ENCODE measurements at regions not wholly inside any gene's neighbourhood (a gene's known extent, or its start where the extent isn't known, plus 50 kb on each side); places are given as distances from the start of the nearest gene placed in this dataset.

- TF ChIP-seq ARNTL (CRISPR knock-in tag; IDR thresholded peaks at IDR 0.05; ENCODE audit: borderline replicate concordance, low read depth): no peak
Observed at GRCh38 chr10:45071043-45071813, 70.5 kb downstream of the ZNF22 start (continued).

GRCh38 chr10:45075216-45075615, 74.5 kb downstream of the ZNF22 start:
- TF ChIP-seq TSHZ2 (CRISPR knock-in tag; IDR thresholded peaks at IDR 0.05): no peak
- no peak for TF ChIP-seq PATZ1 (CRISPR knock-in tag; IDR thresholded peaks at IDR 0.05; ENCODE audit: borderline replicate concordance)
- TF ChIP-seq ISL1 (CRISPR knock-in tag; IDR thresholded peaks at IDR 0.05): no peak
- TF ChIP-seq RARB (CRISPR knock-in tag; IDR thresholded peaks at IDR 0.05): no peak
- no peak for TF ChIP-seq CSDC2 (CRISPR knock-in tag; IDR thresholded peaks at IDR 0.05)
- no peak for ATAC-seq

- no peak for ATAC-seq
- TF ChIP-seq SNAI2 (CRISPR knock-in tag; IDR thresholded peaks at IDR 0.05): no peak
- TF ChIP-seq ARNTL (CRISPR knock-in tag; IDR thresholded peaks at IDR 0.05; ENCODE audit: borderline replicate concordance, low read depth): no peak
- no peak for TF ChIP-seq ZNF8 (CRISPR knock-in tag; IDR thresholded peaks at IDR 0.05)
- no peak for TF ChIP-seq TSHZ2 (CRISPR knock-in tag; IDR thresholded peaks at IDR 0.05)
- TF ChIP-seq PPARA (CRISPR knock-in tag; IDR thresholded peaks at IDR 0.05; ENCODE audit: borderline replicate concordance): no peak
- no peak for TF ChIP-seq ZFP3 (CRISPR knock-in tag; IDR thresholded peaks at IDR 0.05)
- no peak for TF ChIP-seq ESRRG (CRISPR knock-in tag; IDR thresholded peaks at IDR 0.05)
- no peak for TF ChIP-seq ISL1 (CRISPR knock-in tag; IDR thresholded peaks at IDR 0.05)
- TF ChIP-seq CREB5 (CRISPR knock-in tag; IDR thresholded peaks at IDR 0.05; ENCODE audit: low read depth): no peak
- no peak for TF ChIP-seq CSRNP3 (CRISPR knock-in tag; IDR thresholded peaks at IDR 0.05)
- no peak for TF ChIP-seq POU6F1 (CRISPR knock-in tag; IDR thresholded peaks at IDR 0.05; ENCODE audit: borderline replicate concordance, low read depth)
- no peak for TF ChIP-seq BACH2 (CRISPR knock-in tag; IDR thresholded peaks at IDR 0.05; ENCODE audit: borderline replicate concordance)
- TF ChIP-seq CSDC2 (CRISPR knock-in tag; IDR thresholded peaks at IDR 0.05): no peak
- TF ChIP-seq ZNF565 (CRISPR knock-in tag; conservative IDR thresholded peaks at IDR 0.05; ENCODE audit: low read depth): no peak
- no peak for TF ChIP-seq ZC3H10 (CRISPR knock-in tag; IDR thresholded peaks at IDR 0.05)
Observed at GRCh38 chr10:45075826-45076380, 75.2 kb downstream of the ZNF22 start.
